Neutrophil (primary cell): ENCODE measurements at regions not wholly inside any gene's neighbourhood (a gene's known extent, or its start where the extent isn't known, plus 50 kb on each side); places are given as distances from the start of the nearest gene placed in this dataset.

Experiments
- H3K27ac ChIP-seq: fragments of 200-600 bp; sonication (generic); 2 replicates; pipeline ENCODE4 v1.5.1; 2016; ENCODE audit warnings: mild to moderate bottlenecking, moderate library complexity
- H3K27me3 ChIP-seq: fragments of 200-600 bp; sonication (generic); 2 replicates; pipeline ENCODE4 v1.6.0; 2016; ENCODE audit warnings: mild to moderate bottlenecking
- H3K36me3 ChIP-seq: fragments of 200-600 bp; sonication (generic); 2 replicates; pipeline ENCODE4 v1.5.1; 2017
- H3K4me1 ChIP-seq, 2 experiments: fragments of 200-600 bp in 1 of 2; sonication (generic) in 1 of 2; 1 replicate in 1 of 2; 2 replicates in 1 of 2; pipeline versions ENCODE4 v1.5.1 to v1.6.1; 2013 to 2016; ENCODE audit warnings: low read depth in 1 of 2, low read length in 1 of 2, mild to moderate bottlenecking in 1 of 2, moderate library complexity in 1 of 2; ENCODE audit not compliant: control insufficient read depth in 1 of 2, insufficient read depth in 1 of 2
- H3K4me3 ChIP-seq, 2 experiments: fragments of 200-600 bp in 1 of 2; sonication (generic) in 1 of 2; 1 replicate in 1 of 2; 2 replicates in 1 of 2; pipeline ENCODE4 v1.5.1; 2013 to 2016; ENCODE audit warnings: low read depth in 1 of 2, low read length in 1 of 2, mild to moderate bottlenecking in 1 of 2, moderate library complexity in 1 of 2
- H3K9me3 ChIP-seq: fragments of 200-600 bp; sonication (generic); 2 replicates; pipeline ENCODE4 v1.5.1; 2016
- TF ChIP-seq, protein P1 (sequence below): fragments of 200-600 bp; sonication (generic); IDR thresholded peaks from 2 replicates; pipeline ENCODE4 v1.5.1; 2016; ENCODE audit warnings: antibody characterized with exemption

- no peak overlapping the region for H3K4me3 ChIP-seq
- TF ChIP-seq, protein P1, sequence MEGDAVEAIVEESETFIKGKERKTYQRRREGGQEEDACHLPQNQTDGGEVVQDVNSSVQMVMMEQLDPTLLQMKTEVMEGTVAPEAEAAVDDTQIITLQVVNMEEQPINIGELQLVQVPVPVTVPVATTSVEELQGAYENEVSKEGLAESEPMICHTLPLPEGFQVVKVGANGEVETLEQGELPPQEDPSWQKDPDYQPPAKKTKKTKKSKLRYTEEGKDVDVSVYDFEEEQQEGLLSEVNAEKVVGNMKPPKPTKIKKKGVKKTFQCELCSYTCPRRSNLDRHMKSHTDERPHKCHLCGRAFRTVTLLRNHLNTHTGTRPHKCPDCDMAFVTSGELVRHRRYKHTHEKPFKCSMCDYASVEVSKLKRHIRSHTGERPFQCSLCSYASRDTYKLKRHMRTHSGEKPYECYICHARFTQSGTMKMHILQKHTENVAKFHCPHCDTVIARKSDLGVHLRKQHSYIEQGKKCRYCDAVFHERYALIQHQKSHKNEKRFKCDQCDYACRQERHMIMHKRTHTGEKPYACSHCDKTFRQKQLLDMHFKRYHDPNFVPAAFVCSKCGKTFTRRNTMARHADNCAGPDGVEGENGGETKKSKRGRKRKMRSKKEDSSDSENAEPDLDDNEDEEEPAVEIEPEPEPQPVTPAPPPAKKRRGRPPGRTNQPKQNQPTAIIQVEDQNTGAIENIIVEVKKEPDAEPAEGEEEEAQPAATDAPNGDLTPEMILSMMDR = no peak
- no peaks in the 10 kb centered on the region for H3K4me1 ChIP-seq
- H3K27me3 ChIP-seq = no peaks in the 10 kb centered on the region
- H3K36me3 ChIP-seq = no peaks in the 10 kb centered on the region
- no peak overlapping the region for H3K27ac ChIP-seq
- no peaks in the 10 kb centered on the region for H3K9me3 ChIP-seq
Measured at GRCh38 chr4:124183231-124183630, 529.3 kb downstream of the ANKRD50 start.

GRCh38 chr4:124183926-124184325 is 528.6 kb downstream of the ANKRD50 start:
- TF ChIP-seq, protein P1 = no peak
- H3K36me3 ChIP-seq = no peaks in the 10 kb centered on the region
- no peaks in the 10 kb centered on the region for H3K4me1 ChIP-seq
- H3K27ac ChIP-seq = no peak overlapping the region
- H3K4me3 ChIP-seq = no peak overlapping the region
- no peaks in the 10 kb centered on the region for H3K27me3 ChIP-seq
- H3K9me3 ChIP-seq = no peaks in the 10 kb centered on the region

GRCh38 chr4:124184792-124185191 is 527.7 kb downstream of the ANKRD50 start:
- Histone ChIP-seq H3K36me3 (no peaks in the 10 kb centered on the region), H3K27me3 (no peaks in the 10 kb centered on the region), H3K4me3 (no peak overlapping the region), H3K4me1 (no peaks in the 10 kb centered on the region), H3K9me3 (no peaks in the 10 kb centered on the region), H3K27ac (no peak overlapping the region)
- TF ChIP-seq, protein P1 = no peak

GRCh38 chr4:124188595-124188994 is 523.9 kb downstream of the ANKRD50 start:
- Histone ChIP-seq H3K27ac (no peak overlapping the region), H3K4me3 (no peak overlapping the region), H3K27me3 (no peaks in the 10 kb centered on the region), H3K9me3 (peaks cover 4% of the 10 kb centered on the region), H3K36me3 (no peaks in the 10 kb centered on the region), H3K4me1 (no peaks in the 10 kb centered on the region)
- TF ChIP-seq, protein P1 = no peak

- TF ChIP-seq, protein P1 = no peak
- H3K27ac ChIP-seq = no peak overlapping the region
- no peaks in the 10 kb centered on the region for H3K4me1 ChIP-seq
- H3K4me3 ChIP-seq = no peak overlapping the region
- peaks cover 4% of the 10 kb centered on the region for H3K9me3 ChIP-seq
- H3K27me3 ChIP-seq = no peaks in the 10 kb centered on the region
- no peaks in the 10 kb centered on the region for H3K36me3 ChIP-seq
Measured at GRCh38 chr4:124189545-124189944, 523.0 kb downstream of the ANKRD50 start.

GRCh38 chr4:124191329-124191728 is 521.2 kb downstream of the ANKRD50 start:
- no peak overlapping the region for H3K27ac ChIP-seq
- H3K27me3 ChIP-seq = no peaks in the 10 kb centered on the region
- no peaks in the 10 kb centered on the region for H3K4me1 ChIP-seq
- peaks cover 4% of the 10 kb centered on the region for H3K9me3 ChIP-seq
- H3K4me3 ChIP-seq = no peak overlapping the region
- H3K36me3 ChIP-seq = no peaks in the 10 kb centered on the region
- TF ChIP-seq, protein P1 = no peak
